ENCODE measurements at regions not wholly inside any gene's neighbourhood (a gene's known extent, or its start where the extent isn't known, plus 50 kb on each side); places are given as distances from the start of the nearest gene placed in this dataset.

DNA sequence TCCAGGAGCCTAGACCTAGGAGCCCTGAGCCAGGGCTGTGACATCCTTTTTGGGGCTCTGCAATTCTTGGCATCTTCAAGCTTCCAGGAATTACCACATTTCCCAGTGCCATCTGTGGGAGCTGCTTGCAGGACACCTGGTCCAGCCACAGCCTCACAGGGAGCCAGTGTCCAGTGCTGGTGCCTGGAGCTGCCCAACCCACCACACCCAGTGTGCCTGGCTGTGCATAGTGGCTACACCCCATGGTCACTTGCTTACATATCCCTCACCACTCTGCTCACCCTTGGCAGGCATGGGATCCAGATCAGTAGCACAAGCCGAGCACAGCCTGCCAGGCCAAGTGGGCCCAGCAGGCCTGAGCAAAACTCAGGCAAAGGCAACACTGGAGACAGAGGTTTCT is 2151.4 kb upstream of the PCDH20 start:
- TF ChIP-seq POLR2A (IDR thresholded peaks at IDR 0.05; ENCODE audit: low read depth) (no peak), POLR2AphosphoS5 (IDR thresholded peaks at IDR 0.05) (no peak), EP300 (IDR thresholded peaks at IDR 0.05) (no peak)
- TF ChIP-seq, protein P1, sequence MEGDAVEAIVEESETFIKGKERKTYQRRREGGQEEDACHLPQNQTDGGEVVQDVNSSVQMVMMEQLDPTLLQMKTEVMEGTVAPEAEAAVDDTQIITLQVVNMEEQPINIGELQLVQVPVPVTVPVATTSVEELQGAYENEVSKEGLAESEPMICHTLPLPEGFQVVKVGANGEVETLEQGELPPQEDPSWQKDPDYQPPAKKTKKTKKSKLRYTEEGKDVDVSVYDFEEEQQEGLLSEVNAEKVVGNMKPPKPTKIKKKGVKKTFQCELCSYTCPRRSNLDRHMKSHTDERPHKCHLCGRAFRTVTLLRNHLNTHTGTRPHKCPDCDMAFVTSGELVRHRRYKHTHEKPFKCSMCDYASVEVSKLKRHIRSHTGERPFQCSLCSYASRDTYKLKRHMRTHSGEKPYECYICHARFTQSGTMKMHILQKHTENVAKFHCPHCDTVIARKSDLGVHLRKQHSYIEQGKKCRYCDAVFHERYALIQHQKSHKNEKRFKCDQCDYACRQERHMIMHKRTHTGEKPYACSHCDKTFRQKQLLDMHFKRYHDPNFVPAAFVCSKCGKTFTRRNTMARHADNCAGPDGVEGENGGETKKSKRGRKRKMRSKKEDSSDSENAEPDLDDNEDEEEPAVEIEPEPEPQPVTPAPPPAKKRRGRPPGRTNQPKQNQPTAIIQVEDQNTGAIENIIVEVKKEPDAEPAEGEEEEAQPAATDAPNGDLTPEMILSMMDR (IDR thresholded peaks at IDR 0.05): no peak

All from esophagus muscularis mucosa (tissue), 4 donors.